ENCODE measurements at regions not wholly inside any gene's neighbourhood (a gene's known extent, or its start where the extent isn't known, plus 50 kb on each side); places are given as distances from the start of the nearest gene placed in this dataset.
"Not testable (repeated sequence)": the region's sequence is repeated elsewhere in the genome, so short reads cannot be mapped to it uniquely, and the experiment has no call there.

- WGBS, 2 donors (ENCODE audit: low coverage in 1 of 2) = 90 to 97% methylated on average over 4 to 6 of the region's 8 CpGs
- no peak for ATAC-seq
- Histone ChIP-seq H3K4me1 (peaks cover 0 to 4% (median 0%) of the 10 kb centered on the region in 3 donors), H3K27ac (no peak overlapping the region), H3K4me3 (no peak overlapping the region), H3K27me3 (no peaks in the 10 kb centered on the region), H3K36me3 (no peaks in the 10 kb centered on the region), H3K9me3 (no peaks in the 10 kb centered on the region)
- TF ChIP-seq EP300 (IDR thresholded peaks at IDR 0.05) (no peak), POLR2AphosphoS5 (IDR thresholded peaks at IDR 0.05) (no peak), POLR2A (IDR thresholded peaks at IDR 0.05) (no peak), CTCF (IDR thresholded peaks at IDR 0.05) (no peak)
Measured at GRCh38 chr6:157732416-157733161, 90.5 kb upstream of the SNX9 start.

- 85 to 98% methylated on average over 2 to 4 of the region's 4 CpGs for WGBS, 2 donors (ENCODE audit: low coverage in 1 of 2)
- H3K4me1 ChIP-seq, H3K27me3 ChIP-seq, H3K4me3 ChIP-seq, H3K9me3 ChIP-seq, ATAC-seq, H3K27ac ChIP-seq, H3K36me3 ChIP-seq: not testable (repeated sequence)
Measured at GRCh38 chr6:157736555-157736954, 86.5 kb upstream of the SNX9 start.

DNA sequence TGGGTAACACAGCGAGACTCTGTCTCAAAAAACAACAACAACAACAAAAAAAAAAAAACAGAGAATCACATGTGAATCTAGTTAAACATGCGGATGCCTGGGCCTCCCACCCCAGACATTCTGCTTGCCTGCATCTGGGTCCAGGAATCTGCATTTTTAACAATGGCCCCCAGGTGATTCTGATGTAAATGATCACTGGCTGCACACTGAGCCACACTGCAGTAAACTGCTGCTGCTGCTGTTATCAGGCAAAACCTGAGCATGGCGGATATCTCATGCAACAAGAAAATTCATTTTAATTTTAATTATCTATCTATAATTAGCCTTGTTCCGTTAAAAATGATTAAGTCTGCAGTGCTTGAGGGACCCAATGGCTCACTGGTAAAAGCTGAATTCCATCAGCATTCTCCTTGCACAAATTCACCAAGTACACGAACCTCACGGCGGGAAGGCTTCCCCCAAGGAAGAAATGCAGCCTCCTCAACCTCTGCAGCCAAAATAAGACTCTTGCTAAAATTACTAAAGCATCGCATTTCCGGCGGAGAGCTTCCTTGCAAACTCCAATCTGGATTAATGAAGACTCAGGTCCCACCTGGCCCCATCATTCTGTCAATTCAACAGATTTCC, 81.6 kb upstream of the SNX9 start:
- H3K4me1 ChIP-seq = peaks cover 0 to 9% (median 3%) of the 10 kb centered on the region in 3 donors
- peak; percentile 23 for ATAC-seq
- H3K4me3 ChIP-seq = no peak overlapping the region
- H3K36me3 ChIP-seq = no peaks in the 10 kb centered on the region
- no peak for TF ChIP-seq CTCF (IDR thresholded peaks at IDR 0.05)
- TF ChIP-seq POLR2A (IDR thresholded peaks at IDR 0.05) = no peak
- no peak for TF ChIP-seq EP300 (IDR thresholded peaks at IDR 0.05)
- no peak for TF ChIP-seq POLR2AphosphoS5 (IDR thresholded peaks at IDR 0.05)
- H3K27ac ChIP-seq = peak overlapping the region in 2 of 4 donors; percentile 28 to 44
- H3K9me3 ChIP-seq = no peaks in the 10 kb centered on the region
- no peaks in the 10 kb centered on the region for H3K27me3 ChIP-seq
- WGBS, 2 donors (ENCODE audit: low coverage in 1 of 2) = 71 to 81% methylated on average over 8 to 9 of the region's 10 CpGs

DNA sequence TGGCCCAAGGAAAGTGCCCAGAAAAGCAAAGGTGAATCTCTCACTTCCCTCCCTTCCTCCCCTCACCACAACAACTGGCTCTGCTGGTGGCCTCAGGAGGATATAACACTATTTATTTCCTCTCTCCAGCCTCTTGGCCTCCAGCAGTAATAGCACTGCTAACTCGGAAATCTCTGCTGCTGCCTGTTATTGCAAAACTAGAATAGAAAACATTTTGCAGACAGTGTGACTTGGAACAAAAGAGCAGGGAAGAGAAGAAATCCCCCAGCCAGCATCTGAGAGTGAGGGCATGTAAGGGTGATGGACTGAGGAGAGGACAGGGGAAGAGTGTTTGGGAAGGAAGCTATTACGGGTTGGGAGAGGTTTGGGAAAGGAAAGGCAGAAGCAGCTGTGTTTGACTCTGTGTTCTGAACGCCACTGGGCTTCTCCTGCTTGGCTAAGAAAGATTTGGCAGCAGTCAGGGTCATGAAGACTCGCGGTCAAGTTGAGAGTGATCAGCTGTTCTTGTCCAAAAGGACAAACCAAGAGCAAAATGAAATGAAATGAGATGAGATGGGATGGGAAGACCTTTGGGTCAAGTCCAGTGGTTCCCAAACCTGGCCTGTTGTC, 81.0 kb upstream of the SNX9 start:
- Histone ChIP-seq H3K36me3 (no peaks in the 10 kb centered on the region), H3K4me3 (no peak overlapping the region), H3K27ac (peak overlapping the region in 3 of 4 donors; percentile 28 to 70 (median 44)), H3K27me3 (no peaks in the 10 kb centered on the region), H3K9me3 (no peaks in the 10 kb centered on the region), H3K4me1 (peaks cover 0 to 9% (median 3%) of the 10 kb centered on the region in 3 donors)
- TF ChIP-seq POLR2AphosphoS5 (IDR thresholded peaks at IDR 0.05) (no peak), POLR2A (IDR thresholded peaks at IDR 0.05) (no peak), CTCF (IDR thresholded peaks at IDR 0.05) (peak in 1 of 4 experiments; percentile 11), EP300 (IDR thresholded peaks at IDR 0.05) (no peak)
- ATAC-seq = peak; percentile 83
- 29 to 41% methylated on average over 2 to 4 of the region's 5 CpGs for WGBS, 2 donors (ENCODE audit: low coverage in 1 of 2)

DNA sequence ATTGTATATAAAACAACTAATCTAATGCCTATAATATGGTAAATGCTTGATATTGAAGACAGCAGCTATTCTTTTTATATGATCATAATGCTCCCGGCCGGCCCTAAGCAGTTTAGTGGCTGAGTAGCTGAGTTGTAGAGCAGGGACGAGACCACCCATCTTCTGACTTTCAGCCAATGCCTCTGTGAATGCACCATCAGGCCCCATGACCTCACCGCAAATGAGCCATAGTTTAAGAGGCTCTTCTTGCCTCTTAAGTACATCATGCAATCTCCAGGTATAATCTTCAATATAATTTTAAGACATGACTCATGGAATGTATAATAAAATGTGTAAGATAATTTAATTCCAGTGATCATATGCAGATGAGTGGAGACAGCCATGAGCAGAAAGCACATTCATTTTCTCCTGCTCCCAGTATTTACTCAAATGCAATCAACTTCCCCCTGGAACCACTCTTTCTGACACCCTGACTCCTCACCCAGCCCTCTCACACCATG, 78.9 kb upstream of the SNX9 start:
- Histone ChIP-seq H3K36me3 (no peaks in the 10 kb centered on the region), H3K4me3 (no peak overlapping the region), H3K9me3 (no peaks in the 10 kb centered on the region), H3K27me3 (no peaks in the 10 kb centered on the region), H3K4me1 (peaks cover 0 to 9% (median 3%) of the 10 kb centered on the region in 3 donors), H3K27ac (no peak overlapping the region)
- 84 to 92% methylated on average over 4 of the region's 4 CpGs for WGBS, 2 donors (ENCODE audit: low coverage in 1 of 2)
- no peak for ATAC-seq
- TF ChIP-seq POLR2AphosphoS5 (IDR thresholded peaks at IDR 0.05) (no peak), POLR2A (IDR thresholded peaks at IDR 0.05) (no peak)

Data from gastroesophageal sphincter (tissue), 4 donors.